ENCODE measurements at regions not wholly inside any gene's neighbourhood (a gene's known extent, or its start where the extent isn't known, plus 50 kb on each side); places are given as distances from the start of the nearest gene placed in this dataset.

DNA sequence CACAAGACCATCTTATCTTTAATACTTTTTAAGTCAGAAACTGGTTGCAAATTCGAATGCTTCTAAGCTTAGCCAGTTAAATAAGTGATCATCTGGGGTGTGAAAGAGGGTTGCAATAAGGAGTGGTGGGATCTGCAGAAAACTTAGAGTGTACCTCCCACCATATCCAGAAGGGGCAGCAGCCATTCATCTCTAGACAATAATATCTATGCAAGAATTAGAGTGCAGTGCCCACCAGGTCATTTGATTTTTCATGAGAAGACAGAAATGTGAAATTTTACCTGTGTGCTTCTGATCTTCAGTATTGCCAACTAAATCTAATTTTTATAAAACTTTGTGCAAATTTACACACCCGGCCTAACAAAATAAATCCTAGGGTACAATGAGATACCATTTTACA is 127.2 kb upstream of the SP4 start:
- CTCF ChIA-PET = interaction anchor here (0.7 kb wide), 1 partner anchor 272 kb away, joined by 3 read pairs; no protein-coding TSS in a partner anchor
- DNase-seq (ENCODE audit: extremely low spot score) = peak; percentile 42
- no peak for TF ChIP-seq HDGF (IDR thresholded peaks at IDR 0.05; ENCODE audit: borderline replicate concordance)
- no peak for TF ChIP-seq BHLHE40 (IDR thresholded peaks at IDR 0.05; ENCODE audit: borderline replicate concordance)
- TF ChIP-seq FOXA1 (IDR thresholded peaks at IDR 0.05) = no peak
- TF ChIP-seq, protein P1, sequence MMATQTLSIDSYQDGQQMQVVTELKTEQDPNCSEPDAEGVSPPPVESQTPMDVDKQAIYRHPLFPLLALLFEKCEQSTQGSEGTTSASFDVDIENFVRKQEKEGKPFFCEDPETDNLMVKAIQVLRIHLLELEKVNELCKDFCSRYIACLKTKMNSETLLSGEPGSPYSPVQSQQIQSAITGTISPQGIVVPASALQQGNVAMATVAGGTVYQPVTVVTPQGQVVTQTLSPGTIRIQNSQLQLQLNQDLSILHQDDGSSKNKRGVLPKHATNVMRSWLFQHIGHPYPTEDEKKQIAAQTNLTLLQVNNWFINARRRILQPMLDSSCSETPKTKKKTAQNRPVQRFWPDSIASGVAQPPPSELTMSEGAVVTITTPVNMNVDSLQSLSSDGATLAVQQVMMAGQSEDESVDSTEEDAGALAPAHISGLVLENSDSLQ (IDR thresholded peaks at IDR 0.05) = no peak
- TF ChIP-seq L3MBTL2 (conservative IDR thresholded peaks at IDR 0.05) = no peak
- TF ChIP-seq SUZ12 (IDR thresholded peaks at IDR 0.05) = no peak
- no peak for TF ChIP-seq SP1 (IDR thresholded peaks at IDR 0.05)
- no peak for TF ChIP-seq ZNF384 (IDR thresholded peaks at IDR 0.05)
- no peak for TF ChIP-seq ARNT (IDR thresholded peaks at IDR 0.05)
- no peak for TF ChIP-seq LEF1 (IDR thresholded peaks at IDR 0.05; ENCODE audit: borderline replicate concordance)
- no peak for TF ChIP-seq FOXM1 (IDR thresholded peaks at IDR 0.05; ENCODE audit: borderline replicate concordance)
- no peak for TF ChIP-seq CTBP1 (IDR thresholded peaks at IDR 0.05; ENCODE audit: borderline replicate concordance)
- POLR2A ChIA-PET = no interaction called here

DNA sequence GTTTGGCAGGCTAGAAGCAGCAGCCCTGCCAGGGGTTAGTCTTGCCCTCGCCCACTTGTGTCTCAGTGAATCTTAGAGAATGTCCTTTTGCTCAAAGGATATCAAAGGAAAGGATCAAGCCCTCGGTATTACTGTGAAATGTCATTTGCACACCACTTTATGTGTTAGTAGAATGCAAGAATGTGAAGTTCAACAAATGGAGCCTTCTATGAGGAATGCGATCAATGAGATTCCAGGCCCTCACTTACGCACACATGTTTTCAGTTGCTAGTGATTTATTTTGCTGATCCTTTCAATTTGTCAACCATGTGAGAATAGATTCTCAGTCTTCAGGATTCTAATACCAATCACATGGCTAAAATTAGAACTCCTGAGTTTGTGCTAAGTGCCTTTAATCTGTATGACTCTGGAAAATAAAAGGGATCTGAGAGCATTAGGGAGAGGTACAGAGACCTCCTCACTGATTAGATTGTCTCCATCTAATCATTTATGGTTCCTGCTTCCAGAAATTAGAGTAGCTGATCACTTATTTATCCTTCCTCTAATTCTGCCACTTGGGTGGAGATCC is 123.0 kb upstream of the SP4 start:
- POLR2A ChIA-PET = no interaction called here
- no peak for TF ChIP-seq NFRKB (IDR thresholded peaks at IDR 0.05)
- no peak for TF ChIP-seq CTBP1 (IDR thresholded peaks at IDR 0.05; ENCODE audit: borderline replicate concordance)
- no peak for TF ChIP-seq ARNT (IDR thresholded peaks at IDR 0.05)
- TF ChIP-seq FOXM1 (IDR thresholded peaks at IDR 0.05; ENCODE audit: borderline replicate concordance) = no peak
- no peak for TF ChIP-seq BHLHE40 (IDR thresholded peaks at IDR 0.05; ENCODE audit: borderline replicate concordance)
- no peak for TF ChIP-seq ELF4 (IDR thresholded peaks at IDR 0.05)
- TF ChIP-seq LEF1 (IDR thresholded peaks at IDR 0.05; ENCODE audit: borderline replicate concordance) = no peak
- no peak for TF ChIP-seq HDGF (IDR thresholded peaks at IDR 0.05; ENCODE audit: borderline replicate concordance)
- TF ChIP-seq SP1 (IDR thresholded peaks at IDR 0.05) = no peak
- TF ChIP-seq ZNF384 (IDR thresholded peaks at IDR 0.05) = no peak
- TF ChIP-seq FOXK2 (IDR thresholded peaks at IDR 0.05) = no peak
- TF ChIP-seq L3MBTL2 (conservative IDR thresholded peaks at IDR 0.05) = no peak
- TF ChIP-seq, protein P1 (IDR thresholded peaks at IDR 0.05) = no peak
- DNase-seq (ENCODE audit: extremely low spot score) = no peak
- CTCF ChIA-PET = no interaction called here

DNA sequence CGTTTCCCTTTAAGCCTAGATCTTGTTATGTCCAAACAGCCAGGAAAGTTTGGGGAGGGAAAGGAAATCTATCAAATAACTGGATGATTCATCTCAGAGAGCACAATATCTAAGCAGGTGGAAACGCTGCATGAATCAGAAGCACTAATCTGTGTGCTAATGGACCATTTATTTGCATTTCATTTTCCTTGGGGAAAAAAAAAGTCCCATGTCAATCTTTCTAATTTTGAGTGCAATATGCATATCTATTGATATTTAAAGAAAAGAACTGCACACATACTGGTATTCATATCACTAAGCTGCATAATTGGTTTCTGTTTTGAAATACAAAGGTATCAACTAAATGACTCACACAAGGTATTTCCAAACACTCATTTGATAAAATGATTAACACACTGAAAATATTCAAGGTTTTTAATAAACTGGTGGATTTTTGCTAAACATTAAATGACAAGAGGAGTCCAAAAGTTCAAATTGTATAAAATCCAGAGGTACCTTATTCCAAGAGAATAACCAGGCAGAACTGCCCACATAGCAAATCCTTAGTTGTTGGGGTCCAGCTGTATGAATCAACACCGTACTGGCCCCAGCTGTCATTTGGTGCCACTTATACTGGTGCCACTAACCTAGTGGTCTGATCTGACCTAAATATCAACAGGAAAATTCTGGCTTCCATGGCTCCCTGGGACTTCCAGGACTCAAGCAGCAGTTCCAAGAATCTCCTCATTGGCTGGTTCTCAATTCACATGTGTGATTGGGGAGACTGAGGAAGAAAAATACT is 122.2 kb upstream of the SP4 start:
- TF ChIP-seq FOXK2 (IDR thresholded peaks at IDR 0.05) (no peak), BHLHE40 (IDR thresholded peaks at IDR 0.05; ENCODE audit: borderline replicate concordance) (no peak), TARDBP (IDR thresholded peaks at IDR 0.05) (no peak), ARNT (IDR thresholded peaks at IDR 0.05) (no peak), LEF1 (IDR thresholded peaks at IDR 0.05; ENCODE audit: borderline replicate concordance) (no peak)
- TF ChIP-seq, protein P1 (IDR thresholded peaks at IDR 0.05) = no peak
- CTCF ChIA-PET = no interaction called here
- POLR2A ChIA-PET = no interaction called here
- no peak for DNase-seq (ENCODE audit: extremely low spot score)

DNA sequence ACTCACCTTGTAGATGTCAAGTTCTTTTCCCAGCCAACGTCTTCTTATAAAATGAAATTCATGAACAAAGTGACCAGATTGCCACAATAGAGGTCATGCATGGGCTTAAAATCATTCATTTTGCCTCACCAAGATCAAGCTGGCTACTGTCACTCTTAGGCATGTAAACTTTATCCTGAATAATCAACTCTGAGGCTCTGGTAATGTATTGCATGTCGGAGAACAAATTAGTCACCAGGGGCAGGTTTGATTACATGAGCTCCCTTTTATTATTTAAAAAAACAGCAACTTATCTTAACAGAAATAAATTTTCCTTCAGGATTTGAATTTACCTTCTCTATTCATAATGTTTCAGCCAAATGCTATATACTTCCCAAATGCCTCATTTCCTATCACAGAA is 112.9 kb upstream of the SP4 start:
- POLR2A ChIA-PET = no interaction called here
- CTCF ChIA-PET = no interaction called here

DNA sequence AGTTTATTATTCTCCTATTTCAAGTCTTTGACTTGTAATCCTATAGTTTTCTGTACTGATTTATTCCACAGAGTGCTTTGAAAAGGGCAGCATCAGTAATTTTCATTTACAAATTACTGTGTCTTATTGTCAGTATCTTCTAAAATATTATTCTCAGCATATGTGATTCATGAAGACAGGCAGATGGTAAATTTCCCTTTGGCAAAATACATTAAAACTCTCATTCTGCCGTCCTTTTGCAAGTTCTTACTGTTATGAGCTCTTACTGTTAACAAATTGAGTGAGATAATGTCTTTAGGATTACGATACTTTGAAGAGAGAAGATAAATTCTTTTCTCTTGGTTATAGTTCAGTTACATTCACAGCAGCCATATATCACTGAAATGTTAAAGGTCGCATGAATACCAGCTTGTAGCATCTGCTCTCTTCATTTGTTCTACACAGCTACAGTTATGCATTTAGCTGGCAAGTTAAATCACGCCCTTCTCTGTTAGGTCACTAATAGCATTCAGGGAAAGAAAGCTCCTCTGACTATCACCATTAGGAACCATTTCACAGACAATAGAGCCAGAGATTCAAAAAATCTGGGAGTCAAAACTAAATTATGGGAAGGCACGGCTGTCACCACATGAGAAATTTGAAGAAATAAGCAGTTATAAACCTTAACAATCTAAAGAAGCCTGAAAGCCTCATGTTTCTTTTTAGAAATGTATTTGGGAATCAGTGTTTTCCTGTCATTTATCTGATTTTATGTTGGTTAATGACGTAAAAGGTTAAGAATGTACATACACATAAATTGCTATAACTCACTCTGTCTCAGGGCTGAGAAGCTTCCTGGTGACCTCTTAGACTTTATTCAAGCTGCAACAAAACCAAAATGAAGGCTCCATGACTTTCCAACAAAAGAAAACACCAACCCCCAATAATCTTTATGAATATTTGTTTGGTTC is 109.6 kb upstream of the SP4 start:
- no peak for TF ChIP-seq NFRKB (IDR thresholded peaks at IDR 0.05)
- TF ChIP-seq, protein P1 (IDR thresholded peaks at IDR 0.05) = peak; percentile 1; the same call in 1 of the 2 replicates
- DNase-seq (ENCODE audit: extremely low spot score) = no peak
- ChIA-PET POLR2A (interaction anchor here (0.9 kb wide), 1 partner anchor 110 kb away, joined by 3 read pairs; the partner anchor contains the start of gene SP4), CTCF (no interaction called here)

More for the DNA sequence above, 112.9 kb upstream of the SP4 start:
- TF ChIP-seq FOXA1 (IDR thresholded peaks at IDR 0.05) (no peak), ELF4 (IDR thresholded peaks at IDR 0.05) (no peak), L3MBTL2 (conservative IDR thresholded peaks at IDR 0.05) (no peak), ZNF384 (IDR thresholded peaks at IDR 0.05) (no peak), CTBP1 (IDR thresholded peaks at IDR 0.05; ENCODE audit: borderline replicate concordance) (no peak), TARDBP (IDR thresholded peaks at IDR 0.05) (no peak)
- DNase-seq (ENCODE audit: extremely low spot score) = no peak
